ENCODE measurements at regions not wholly inside any gene's neighbourhood (a gene's known extent, or its start where the extent isn't known, plus 50 kb on each side); places are given as distances from the start of the nearest gene placed in this dataset.

DNA sequence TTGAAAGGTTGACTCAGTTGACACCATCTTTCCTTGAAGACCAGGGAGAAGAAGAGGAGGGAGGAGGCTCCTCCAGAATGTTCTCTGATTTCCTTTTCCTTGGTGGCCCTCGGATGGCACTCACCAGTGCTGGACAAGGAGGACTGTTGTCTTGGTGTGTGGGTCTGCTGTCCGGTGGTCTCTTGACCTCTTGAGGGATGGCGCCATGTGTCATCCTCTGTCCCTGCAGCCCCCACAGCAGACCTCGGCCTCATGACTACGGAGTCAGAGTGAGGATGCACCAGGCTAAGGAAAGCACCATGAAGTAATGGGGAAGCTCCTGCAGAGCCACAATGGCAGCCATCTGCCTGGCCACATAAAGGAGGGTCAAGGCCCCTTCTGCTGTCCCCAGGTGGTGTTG is 475.0 kb downstream of the GLRX3 start:
- H3K4me3 ChIP-seq (ENCODE audit: low read depth, low read length) = no peak overlapping the region
- no peak for DNase-seq (ENCODE audit: low read depth)
- TF ChIP-seq, protein P1, sequence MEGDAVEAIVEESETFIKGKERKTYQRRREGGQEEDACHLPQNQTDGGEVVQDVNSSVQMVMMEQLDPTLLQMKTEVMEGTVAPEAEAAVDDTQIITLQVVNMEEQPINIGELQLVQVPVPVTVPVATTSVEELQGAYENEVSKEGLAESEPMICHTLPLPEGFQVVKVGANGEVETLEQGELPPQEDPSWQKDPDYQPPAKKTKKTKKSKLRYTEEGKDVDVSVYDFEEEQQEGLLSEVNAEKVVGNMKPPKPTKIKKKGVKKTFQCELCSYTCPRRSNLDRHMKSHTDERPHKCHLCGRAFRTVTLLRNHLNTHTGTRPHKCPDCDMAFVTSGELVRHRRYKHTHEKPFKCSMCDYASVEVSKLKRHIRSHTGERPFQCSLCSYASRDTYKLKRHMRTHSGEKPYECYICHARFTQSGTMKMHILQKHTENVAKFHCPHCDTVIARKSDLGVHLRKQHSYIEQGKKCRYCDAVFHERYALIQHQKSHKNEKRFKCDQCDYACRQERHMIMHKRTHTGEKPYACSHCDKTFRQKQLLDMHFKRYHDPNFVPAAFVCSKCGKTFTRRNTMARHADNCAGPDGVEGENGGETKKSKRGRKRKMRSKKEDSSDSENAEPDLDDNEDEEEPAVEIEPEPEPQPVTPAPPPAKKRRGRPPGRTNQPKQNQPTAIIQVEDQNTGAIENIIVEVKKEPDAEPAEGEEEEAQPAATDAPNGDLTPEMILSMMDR (conservative IDR thresholded peaks at IDR 0.05; ENCODE audit: low read depth, low read length) = no peak

DNA sequence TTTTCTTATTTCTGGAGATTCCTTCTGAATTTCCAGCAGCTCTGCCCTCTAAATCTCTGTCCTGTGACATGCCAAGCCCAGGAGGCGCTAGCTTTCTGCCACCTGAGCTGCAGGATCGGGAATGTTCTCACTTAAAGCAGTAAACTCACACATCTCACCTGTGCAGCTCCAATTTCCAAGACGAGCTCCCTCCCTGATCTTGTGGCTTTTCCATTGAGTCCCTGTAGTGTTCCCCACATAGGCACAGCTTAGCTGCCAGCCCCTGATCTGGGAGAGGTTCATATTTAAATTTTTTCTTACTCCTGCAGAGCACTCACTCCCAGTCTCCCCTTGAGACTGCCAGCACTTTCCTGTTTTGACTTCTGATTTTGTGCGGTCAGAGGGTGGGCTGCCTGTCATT is 479.3 kb downstream of the GLRX3 start:
- no peak overlapping the region for H3K4me3 ChIP-seq (ENCODE audit: low read depth, low read length)
- DNase-seq (ENCODE audit: low read depth) = no peak
- TF ChIP-seq, protein P1 (conservative IDR thresholded peaks at IDR 0.05; ENCODE audit: low read depth, low read length) = no peak

- no peak overlapping the region for H3K4me3 ChIP-seq (ENCODE audit: low read depth, low read length)
- DNase-seq (ENCODE audit: low read depth) = no peak
- TF ChIP-seq, protein P1 (conservative IDR thresholded peaks at IDR 0.05; ENCODE audit: low read depth, low read length) = no peak
These were observed 481.8 kb downstream of the GLRX3 start for GRCh38 chr10:130617985-130618384.

DNA sequence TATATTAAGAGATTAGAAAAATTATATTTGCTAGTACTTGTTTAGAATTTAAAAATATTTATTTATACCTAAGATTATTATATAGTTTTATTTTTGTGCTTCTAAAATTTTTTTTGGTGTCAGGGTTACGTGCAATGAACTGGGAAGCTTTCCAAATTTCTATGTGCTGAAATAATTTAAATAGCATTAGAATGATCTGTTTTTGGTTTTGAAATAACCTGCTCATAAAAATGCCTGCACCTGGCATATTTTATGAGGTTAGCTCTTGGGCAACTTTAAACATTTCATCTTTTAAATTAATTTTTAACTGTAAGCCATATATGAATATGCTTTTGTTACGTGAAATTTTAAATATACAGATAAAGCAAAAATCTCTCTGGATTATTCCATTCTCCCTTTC is 482.5 kb downstream of the GLRX3 start:
- TF ChIP-seq, protein P1 (conservative IDR thresholded peaks at IDR 0.05; ENCODE audit: low read depth, low read length) = no peak
- DNase-seq (ENCODE audit: low read depth) = no peak

GRCh38 chr10:130621231-130621775 is 485.1 kb downstream of the GLRX3 start:
- H3K4me3 ChIP-seq (ENCODE audit: low read depth, low read length) = no peak overlapping the region
- TF ChIP-seq, protein P1 (conservative IDR thresholded peaks at IDR 0.05; ENCODE audit: low read depth, low read length) = no peak
- DNase-seq (ENCODE audit: low read depth) = no peak

More for the DNA sequence above, 482.5 kb downstream of the GLRX3 start:
- H3K4me3 ChIP-seq (ENCODE audit: low read depth, low read length) = no peak overlapping the region

DNA sequence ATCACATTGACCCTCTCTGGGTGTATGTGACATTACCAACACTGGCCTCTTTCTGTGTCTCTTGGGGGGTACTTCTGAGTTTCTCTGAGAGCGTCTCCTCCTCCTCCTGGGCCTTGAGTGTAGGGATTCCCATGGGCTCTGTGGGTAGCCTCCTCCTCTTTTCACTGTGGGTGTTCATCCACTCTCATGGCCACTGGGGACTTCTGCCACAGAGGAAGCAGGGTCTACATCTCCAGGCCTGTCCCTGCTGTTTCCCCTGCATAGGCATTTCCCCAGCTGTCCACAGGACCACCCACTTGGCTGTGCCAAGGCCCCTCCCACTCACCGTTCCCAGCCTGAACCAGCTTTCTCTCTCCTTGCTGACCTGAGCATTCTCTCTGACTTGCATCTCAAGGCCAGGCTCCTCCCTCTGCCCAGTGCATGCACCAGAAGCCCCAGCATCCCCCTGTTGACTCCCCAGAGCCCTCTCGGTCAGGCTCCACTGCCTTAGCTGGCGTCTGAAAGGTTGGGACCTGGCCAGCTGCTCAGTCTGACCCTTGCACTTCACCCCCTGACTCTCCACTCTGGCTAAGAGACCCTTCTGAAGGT is 487.6 kb downstream of the GLRX3 start:
- no peak overlapping the region for H3K4me3 ChIP-seq (ENCODE audit: low read depth, low read length)
- TF ChIP-seq, protein P1 (conservative IDR thresholded peaks at IDR 0.05; ENCODE audit: low read depth, low read length) = no peak
- no peak for DNase-seq (ENCODE audit: low read depth)

Measured in epithelial cell of proximal tubule (primary cell).